ENCODE measurements at regions not wholly inside any gene's neighbourhood (a gene's known extent, or its start where the extent isn't known, plus 50 kb on each side); places are given as distances from the start of the nearest gene placed in this dataset.

GRCh38 chr3:137477614-137478013, 286.5 kb upstream of the SOX14 start:
- TF ChIP-seq, protein P1, sequence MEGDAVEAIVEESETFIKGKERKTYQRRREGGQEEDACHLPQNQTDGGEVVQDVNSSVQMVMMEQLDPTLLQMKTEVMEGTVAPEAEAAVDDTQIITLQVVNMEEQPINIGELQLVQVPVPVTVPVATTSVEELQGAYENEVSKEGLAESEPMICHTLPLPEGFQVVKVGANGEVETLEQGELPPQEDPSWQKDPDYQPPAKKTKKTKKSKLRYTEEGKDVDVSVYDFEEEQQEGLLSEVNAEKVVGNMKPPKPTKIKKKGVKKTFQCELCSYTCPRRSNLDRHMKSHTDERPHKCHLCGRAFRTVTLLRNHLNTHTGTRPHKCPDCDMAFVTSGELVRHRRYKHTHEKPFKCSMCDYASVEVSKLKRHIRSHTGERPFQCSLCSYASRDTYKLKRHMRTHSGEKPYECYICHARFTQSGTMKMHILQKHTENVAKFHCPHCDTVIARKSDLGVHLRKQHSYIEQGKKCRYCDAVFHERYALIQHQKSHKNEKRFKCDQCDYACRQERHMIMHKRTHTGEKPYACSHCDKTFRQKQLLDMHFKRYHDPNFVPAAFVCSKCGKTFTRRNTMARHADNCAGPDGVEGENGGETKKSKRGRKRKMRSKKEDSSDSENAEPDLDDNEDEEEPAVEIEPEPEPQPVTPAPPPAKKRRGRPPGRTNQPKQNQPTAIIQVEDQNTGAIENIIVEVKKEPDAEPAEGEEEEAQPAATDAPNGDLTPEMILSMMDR (IDR thresholded peaks at IDR 0.05; ENCODE audit: insufficient read depth, low read length, poor library complexity, severe bottlenecking): no peak
- TF ChIP-seq EZH2phosphoT487 (conservative IDR thresholded peaks at IDR 0.05; ENCODE audit: low read length): no peak

Data from SU-DHL-6 (cell line).